ENCODE measurements at regions not wholly inside any gene's neighbourhood (a gene's known extent, or its start where the extent isn't known, plus 50 kb on each side); places are given as distances from the start of the nearest gene placed in this dataset.
"Not testable (repeated sequence)": the region's sequence is repeated elsewhere in the genome, so short reads cannot be mapped to it uniquely, and the experiment has no call there.

GRCh38 chr1:95668165-95668564, 434.2 kb downstream of the RWDD3 start:
- Mint-ChIP-seq H3K4me1 (no peaks in the 10 kb centered on the region), H3K27me3 (no peaks in the 10 kb centered on the region), H3K9me3 (peaks cover 6% of the 10 kb centered on the region), H3K36me3 (no peaks in the 10 kb centered on the region), H3K27ac (no peak overlapping the region), H3K4me3 (no peak overlapping the region)

- H3K36me3 Mint-ChIP-seq, H3K4me3 Mint-ChIP-seq, H3K9me3 Mint-ChIP-seq, H3K27ac Mint-ChIP-seq, H3K27me3 Mint-ChIP-seq, H3K4me1 Mint-ChIP-seq: not testable (repeated sequence)
Observed at GRCh38 chr1:95669638-95670037, 435.6 kb downstream of the RWDD3 start.

GRCh38 chr1:95671098-95671497, 437.1 kb downstream of the RWDD3 start:
- Mint-ChIP-seq H3K36me3 (no peaks in the 10 kb centered on the region), H3K4me3 (no peak overlapping the region), H3K4me1 (no peaks in the 10 kb centered on the region), H3K27ac (no peak overlapping the region), H3K9me3 (peaks cover 6% of the 10 kb centered on the region), H3K27me3 (no peaks in the 10 kb centered on the region)

- no peaks in the 10 kb centered on the region for H3K27me3 Mint-ChIP-seq
- H3K4me3 Mint-ChIP-seq = no peak overlapping the region
- no peak overlapping the region for H3K27ac Mint-ChIP-seq
- no peaks in the 10 kb centered on the region for H3K9me3 Mint-ChIP-seq
- H3K4me1 Mint-ChIP-seq = no peaks in the 10 kb centered on the region
- no peaks in the 10 kb centered on the region for H3K36me3 Mint-ChIP-seq
Observed at GRCh38 chr1:95679262-95679661, 445.3 kb downstream of the RWDD3 start.

GRCh38 chr1:95685081-95685480, 451.1 kb downstream of the RWDD3 start:
- H3K27ac Mint-ChIP-seq = no peak overlapping the region
- H3K27me3 Mint-ChIP-seq = no peaks in the 10 kb centered on the region
- H3K36me3 Mint-ChIP-seq = no peaks in the 10 kb centered on the region
- no peaks in the 10 kb centered on the region for H3K4me1 Mint-ChIP-seq
- H3K9me3 Mint-ChIP-seq = peaks cover 2% of the 10 kb centered on the region
- no peak overlapping the region for H3K4me3 Mint-ChIP-seq

- Mint-ChIP-seq H3K36me3 (no peaks in the 10 kb centered on the region), H3K27ac (no peak overlapping the region), H3K27me3 (no peaks in the 10 kb centered on the region), H3K4me3 (no peak overlapping the region), H3K9me3 (peaks cover 4% of the 10 kb centered on the region), H3K4me1 (no peaks in the 10 kb centered on the region)
Observed at GRCh38 chr1:95686217-95686616, 452.2 kb downstream of the RWDD3 start.

- no peaks in the 10 kb centered on the region for H3K4me1 Mint-ChIP-seq
- no peaks in the 10 kb centered on the region for H3K27me3 Mint-ChIP-seq
- H3K36me3 Mint-ChIP-seq = no peaks in the 10 kb centered on the region
- no peak overlapping the region for H3K4me3 Mint-ChIP-seq
- no peak overlapping the region for H3K27ac Mint-ChIP-seq
- H3K9me3 Mint-ChIP-seq = peaks cover 32% of the 10 kb centered on the region
Observed at GRCh38 chr1:95699149-95699953, 465.3 kb downstream of the RWDD3 start.

GRCh38 chr1:95701450-95702173, 467.6 kb downstream of the RWDD3 start:
- Mint-ChIP-seq H3K27me3 (no peaks in the 10 kb centered on the region), H3K27ac (no peak overlapping the region), H3K9me3 (peaks cover 39% of the 10 kb centered on the region), H3K4me1 (no peaks in the 10 kb centered on the region), H3K4me3 (no peak overlapping the region), H3K36me3 (no peaks in the 10 kb centered on the region)

- Mint-ChIP-seq H3K27ac (no peak overlapping the region), H3K9me3 (peaks cover 44% of the 10 kb centered on the region)
Observed at GRCh38 chr1:95703046-95703445, 469.0 kb downstream of the RWDD3 start.

GRCh38 chr1:95716097-95716496, 482.1 kb downstream of the RWDD3 start:
- H3K27me3 Mint-ChIP-seq = no peaks in the 10 kb centered on the region
- no peaks in the 10 kb centered on the region for H3K4me1 Mint-ChIP-seq
- H3K27ac Mint-ChIP-seq = no peak overlapping the region
- peaks cover 6% of the 10 kb centered on the region for H3K9me3 Mint-ChIP-seq
- no peak overlapping the region for H3K4me3 Mint-ChIP-seq
- no peaks in the 10 kb centered on the region for H3K36me3 Mint-ChIP-seq

More at GRCh38 chr1:95703046-95703445, 469.0 kb downstream of the RWDD3 start:
- Mint-ChIP-seq H3K4me3 (no peak overlapping the region), H3K27me3 (no peaks in the 10 kb centered on the region), H3K4me1 (no peaks in the 10 kb centered on the region), H3K36me3 (no peaks in the 10 kb centered on the region)

GRCh38 chr1:95716550-95716949, 482.5 kb downstream of the RWDD3 start:
- Mint-ChIP-seq H3K4me1 (no peaks in the 10 kb centered on the region), H3K27ac (no peak overlapping the region), H3K9me3 (peaks cover 7% of the 10 kb centered on the region), H3K27me3 (no peaks in the 10 kb centered on the region), H3K4me3 (no peak overlapping the region), H3K36me3 (no peaks in the 10 kb centered on the region)

- Mint-ChIP-seq H3K36me3 (no peaks in the 10 kb centered on the region), H3K4me3 (no peak overlapping the region), H3K27ac (no peak overlapping the region), H3K4me1 (no peaks in the 10 kb centered on the region), H3K9me3 (peaks cover 9% of the 10 kb centered on the region), H3K27me3 (no peaks in the 10 kb centered on the region)
Observed at GRCh38 chr1:95723346-95723745, 489.3 kb downstream of the RWDD3 start.

- H3K36me3 Mint-ChIP-seq = no peaks in the 10 kb centered on the region
- no peaks in the 10 kb centered on the region for H3K27me3 Mint-ChIP-seq
- no peak overlapping the region for H3K4me3 Mint-ChIP-seq
- peaks cover 12% of the 10 kb centered on the region for H3K9me3 Mint-ChIP-seq
- H3K4me1 Mint-ChIP-seq = no peaks in the 10 kb centered on the region
- H3K27ac Mint-ChIP-seq = no peak overlapping the region
Observed at GRCh38 chr1:95728841-95729240, 494.8 kb downstream of the RWDD3 start.

- no peaks in the 10 kb centered on the region for H3K27me3 Mint-ChIP-seq
- H3K27ac Mint-ChIP-seq = no peak overlapping the region
- no peak overlapping the region for H3K4me3 Mint-ChIP-seq
Observed at GRCh38 chr1:95730986-95731385, 497.0 kb downstream of the RWDD3 start.

GRCh38 chr1:95731466-95731865, 497.5 kb downstream of the RWDD3 start:
- Mint-ChIP-seq H3K27ac (no peak overlapping the region), H3K9me3 (peaks cover 19% of the 10 kb centered on the region), H3K27me3 (no peaks in the 10 kb centered on the region), H3K4me1 (no peaks in the 10 kb centered on the region), H3K36me3 (no peaks in the 10 kb centered on the region), H3K4me3 (no peak overlapping the region)

More at GRCh38 chr1:95730986-95731385, 497.0 kb downstream of the RWDD3 start:
- no peaks in the 10 kb centered on the region for H3K4me1 Mint-ChIP-seq
- peaks cover 19% of the 10 kb centered on the region for H3K9me3 Mint-ChIP-seq
- H3K36me3 Mint-ChIP-seq = no peaks in the 10 kb centered on the region

GRCh38 chr1:95733031-95733430, 499.0 kb downstream of the RWDD3 start:
- Mint-ChIP-seq H3K4me1 (no peaks in the 10 kb centered on the region), H3K9me3 (peaks cover 19% of the 10 kb centered on the region), H3K4me3 (no peak overlapping the region), H3K36me3 (no peaks in the 10 kb centered on the region), H3K27ac (no peak overlapping the region), H3K27me3 (no peaks in the 10 kb centered on the region)
